GM12891 (cell line): ENCODE measurements at regions not wholly inside any gene's neighbourhood (a gene's known extent, or its start where the extent isn't known, plus 50 kb on each side); places are given as distances from the start of the nearest gene placed in this dataset.
A peak's percentile ranks its signal among the peaks of the same experiment; 100 is the strongest.

Experiments used
- DNase-seq: peaks from one replicate; pipeline ENCODE4 v3.0.0; 2011; ENCODE audit warnings: low spot score; ENCODE audit not compliant: insufficient read length
- FAIRE-seq: peaks from 2 replicates; lab custom pipeline; 2011; peaks lifted over from hg19 to GRCh38; lab: Jason Lieb, UNC
- PAX5 ChIP-seq: IDR thresholded peaks from 2 replicates; pipeline ENCODE4 v1.6.1; 2011; ENCODE audit warnings: low read length, moderate library complexity, mild to moderate bottlenecking; ENCODE audit not compliant: insufficient read depth, severe bottlenecking
- POLR2A ChIP-seq: IDR thresholded peaks from 2 replicates; pipeline ENCODE4 v1.6.1; 2011; ENCODE audit warnings: low read depth, low read length, control low read depth
- POLR2AphosphoS5 ChIP-seq: IDR thresholded peaks from 2 replicates; pipeline ENCODE4 v1.6.1; 2011; ENCODE audit warnings: low read depth, low read length, control low read depth
- POU2F2 ChIP-seq: IDR thresholded peaks from 2 replicates; pipeline ENCODE4 v1.6.1; 2011; ENCODE audit warnings: low read depth, mild to moderate bottlenecking, control low read depth, low read length, moderate library complexity
- SPI1 ChIP-seq: IDR thresholded peaks from 2 replicates; pipeline ENCODE4 v1.6.1; 2011; ENCODE audit warnings: low read depth, low read length, control low read depth
- TAF1 ChIP-seq: IDR thresholded peaks from 2 replicates; pipeline ENCODE4 v1.6.1; 2011; ENCODE audit warnings: low read depth, low read length, control low read depth

GRCh38 chr2:195543902-195544894, 112.8 kb upstream of the SLC39A10 start:
- DNase-seq (no peak), FAIRE-seq (no peak)
- TF ChIP-seq POLR2AphosphoS5 = no peak
- TF ChIP-seq SPI1 = no peak
- no peak for TF ChIP-seq PAX5
- TF ChIP-seq TAF1 = no peak
- no peak for TF ChIP-seq POLR2A

- TF ChIP-seq SPI1 (peak; percentile 87), POLR2AphosphoS5 (no peak)
- DNase-seq = no peak
- peak; percentile 20 for FAIRE-seq
These were observed 114.0 kb upstream of the SLC39A10 start for GRCh38 chr2:195543063-195543462.

GRCh38 chr2:195542067-195542466, 115.0 kb upstream of the SLC39A10 start:
- FAIRE-seq (no peak), DNase-seq (no peak)
- no peak for TF ChIP-seq PAX5
- TF ChIP-seq TAF1 = no peak
- TF ChIP-seq POLR2AphosphoS5 = no peak
- TF ChIP-seq POU2F2 = no peak
- TF ChIP-seq SPI1 = no peak
- TF ChIP-seq POLR2A = no peak

GRCh38 chr2:195538937-195539336, 118.1 kb upstream of the SLC39A10 start:
- TF ChIP-seq PAX5 (no peak), POU2F2 (no peak), TAF1 (no peak), POLR2AphosphoS5 (no peak), POLR2A (no peak), SPI1 (no peak)
- FAIRE-seq (no peak), DNase-seq (no peak)

- no peak for TF ChIP-seq POLR2AphosphoS5
- no peak for TF ChIP-seq POLR2A
- no peak for TF ChIP-seq TAF1
- TF ChIP-seq POU2F2 = no peak
- no peak for TF ChIP-seq SPI1
- TF ChIP-seq PAX5 = no peak
- no peak for FAIRE-seq
- DNase-seq = no peak
These were observed 119.2 kb upstream of the SLC39A10 start for GRCh38 chr2:195537811-195538210.

GRCh38 chr2:195536906-195537305, 120.1 kb upstream of the SLC39A10 start:
- peak; percentile 28 for FAIRE-seq
- no peak for DNase-seq
- no peak for TF ChIP-seq POLR2A
- no peak for TF ChIP-seq POLR2AphosphoS5
- TF ChIP-seq PAX5 = no peak
- TF ChIP-seq POU2F2 = no peak
- TF ChIP-seq TAF1 = no peak
- no peak for TF ChIP-seq SPI1

- FAIRE-seq = peak; percentile 85
- TF ChIP-seq POLR2AphosphoS5 = no peak
- TF ChIP-seq TAF1 = no peak
- peak; percentile 93 for TF ChIP-seq SPI1
- TF ChIP-seq PAX5 = no peak
- no peak for TF ChIP-seq POLR2A
- no peak for TF ChIP-seq POU2F2
- DNase-seq = peak; percentile 25
These were observed 121.0 kb upstream of the SLC39A10 start for GRCh38 chr2:195535911-195536522.

- TF ChIP-seq POU2F2 (no peak), SPI1 (no peak), PAX5 (no peak), TAF1 (no peak), POLR2AphosphoS5 (no peak), POLR2A (no peak)
- FAIRE-seq = no peak
- DNase-seq = no peak
These were observed 122.1 kb upstream of the SLC39A10 start for GRCh38 chr2:195534971-195535370.
